Activated CD8-positive, alpha-beta T cell treated with anti-CD3 and anti-CD28 coated beads for 36 hours (primary cell): ENCODE measurements at regions not wholly inside any gene's neighbourhood (a gene's known extent, or its start where the extent isn't known, plus 50 kb on each side); places are given as distances from the start of the nearest gene placed in this dataset.

Source experiments
- ATAC-seq: fragments of 200-7000 bp; cut with Tn5 transposase; one replicate; pipeline ENCODE4 v1.10.0; 2021; ENCODE audit warnings: mild to moderate bottlenecking, moderate library complexity
- CTCF ChIA-PET: fragments of 350-600 bp; sonication (Branson Sonifier 250); formaldehyde crosslinking; loops from one replicate; lab custom pipeline; 2021; ENCODE audit warnings: antibody characterized with exemption; lab: Charles Lee
- POLR2A ChIA-PET: fragments of 350-600 bp; sonication (Branson Sonifier 250); formaldehyde crosslinking; loops from one replicate; lab custom pipeline; 2021; ENCODE audit warnings: antibody characterized with exemption; lab: Charles Lee
- DNase-seq: peaks from one replicate; pipeline ENCODE4 v3.0.0-alpha.2; 2020
- H3K27ac Mint-ChIP-seq: one replicate; pipeline ENCODE4 v1.8.0; 2021; ENCODE audit warnings: mild to moderate bottlenecking, mixed read lengths
- H3K27me3 Mint-ChIP-seq: one replicate; pipeline ENCODE4 v1.8.0; 2021; ENCODE audit warnings: mixed read lengths
- H3K36me3 Mint-ChIP-seq: one replicate; pipeline ENCODE4 v1.8.0; 2021; ENCODE audit warnings: low read depth, mixed read lengths
- H3K4me1 Mint-ChIP-seq: one replicate; pipeline ENCODE4 v1.8.0; 2021; ENCODE audit warnings: low read depth, mixed read lengths
- H3K4me3 Mint-ChIP-seq: one replicate; pipeline ENCODE4 v1.8.0; 2021; ENCODE audit warnings: mild to moderate bottlenecking, moderate library complexity, mixed read lengths
- H3K9me3 Mint-ChIP-seq: one replicate; pipeline ENCODE4 v1.8.0; 2021; ENCODE audit warnings: mixed read lengths
- CTCF ChIP-seq: fragments of 200-600 bp; IDR thresholded peaks from one replicate; pipeline ENCODE4 v1.8.0; 2022; ENCODE audit warnings: antibody characterized with exemption, mild to moderate bottlenecking
- intact Hi-C: fragments of 100-400 bp; cut with micrococcal nuclease; formaldehyde crosslinking; loops from one replicate; pipeline ENCODE4 v1.10.0; 2022

DNA sequence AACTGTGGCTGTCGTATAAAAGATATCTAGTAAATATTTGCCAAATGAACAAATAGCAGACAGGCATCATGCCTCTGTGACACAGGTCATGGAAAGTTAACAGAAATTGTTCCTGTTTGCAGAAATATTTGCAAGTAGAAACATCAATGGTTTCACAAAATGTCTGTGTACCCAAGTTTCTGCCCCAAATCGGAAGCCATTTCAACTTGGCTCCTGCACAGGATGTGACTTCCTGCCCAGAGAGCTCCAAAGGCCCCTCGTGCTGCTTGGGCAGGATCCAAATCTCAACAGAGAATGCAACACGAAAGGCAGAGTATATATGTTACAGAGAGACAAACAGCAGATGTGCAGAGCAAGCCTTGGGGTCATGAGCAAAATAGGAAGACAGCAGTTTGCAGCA lies 95.5 kb upstream of the SERP2 start:
- Mint-ChIP-seq H3K9me3 (no peaks in the 10 kb centered on the region), H3K36me3 (no peaks in the 10 kb centered on the region), H3K27me3 (peaks cover 4% of the 10 kb centered on the region), H3K4me1 (peaks cover 42% of the 10 kb centered on the region), H3K27ac (no peak overlapping the region), H3K4me3 (no peak overlapping the region)
- intact Hi-C loops, result no loop called here
- ChIA-PET POLR2A (no interaction called here), CTCF (no interaction called here)
- DNase-seq (no peak), ATAC-seq (no peak)
- TF ChIP-seq CTCF, result no peak

DNA sequence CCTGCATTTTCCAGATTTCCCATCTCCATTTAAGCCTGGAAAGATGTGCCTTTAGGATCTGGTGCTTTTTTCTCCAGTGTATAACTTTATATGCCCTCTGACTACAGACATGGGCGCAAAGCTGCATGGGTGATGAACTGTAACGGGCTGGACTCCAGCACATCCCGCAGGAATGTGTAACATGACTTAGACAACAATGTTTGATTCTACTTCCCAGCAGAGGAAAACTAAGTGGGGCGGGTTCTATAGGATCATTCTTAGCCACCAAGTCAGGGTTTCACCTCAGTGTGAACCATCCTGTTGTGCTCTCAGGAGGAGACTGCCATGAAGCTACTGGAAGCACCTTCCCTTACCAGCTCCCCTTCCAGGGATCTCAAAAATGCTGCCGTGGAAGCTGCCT lies 93.2 kb upstream of the SERP2 start:
- intact Hi-C loops, result no loop called here
- Mint-ChIP-seq H3K36me3 (no peaks in the 10 kb centered on the region), H3K4me3 (no peak overlapping the region), H3K27me3 (peaks cover 8% of the 10 kb centered on the region), H3K9me3 (no peaks in the 10 kb centered on the region), H3K27ac (no peak overlapping the region), H3K4me1 (peaks cover 22% of the 10 kb centered on the region)
- ATAC-seq (no peak), DNase-seq (no peak)
- TF ChIP-seq CTCF, result no peak
- POLR2A ChIA-PET, result no interaction called here
- CTCF ChIA-PET, result interaction anchor here (1.5 kb wide), 1 partner anchor 13 kb away, joined by 3 read pairs; no protein-coding TSS in a partner anchor

DNA sequence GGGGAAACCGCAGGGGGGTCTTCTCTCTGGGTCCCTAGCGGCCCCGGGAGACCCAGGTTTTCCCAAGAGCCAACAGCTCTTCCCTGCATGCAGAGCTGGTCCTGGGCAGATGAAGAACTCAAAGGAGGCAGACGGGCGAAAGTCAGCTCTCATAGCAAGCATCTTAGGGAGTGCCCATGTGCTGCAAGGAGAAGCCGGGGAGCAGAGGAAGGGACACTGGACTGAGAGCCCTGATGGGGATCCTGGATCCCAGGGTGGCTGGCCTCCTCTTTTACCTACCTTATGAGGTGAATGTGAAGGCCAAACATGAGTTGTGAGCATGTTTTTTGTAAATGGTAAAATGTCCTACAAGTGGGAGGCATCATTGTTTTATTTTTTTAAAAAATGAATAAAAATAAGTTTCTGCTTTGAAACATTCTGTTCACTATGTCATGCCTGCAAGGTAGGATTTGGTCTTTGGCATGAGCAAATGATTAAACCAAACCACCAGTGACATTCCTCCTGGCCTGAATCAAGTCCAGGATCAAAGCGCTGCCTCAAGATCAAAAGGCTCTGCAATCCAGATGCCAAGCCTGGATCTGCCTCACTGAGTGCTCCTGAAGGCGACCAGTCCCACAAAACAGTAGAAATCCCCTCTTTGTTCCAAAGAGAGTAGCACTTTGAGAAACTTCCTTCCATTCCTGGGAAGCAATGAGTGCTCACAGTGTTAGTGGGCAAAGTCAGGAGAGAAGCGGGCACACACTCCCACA lies 92.2 kb upstream of the SERP2 start:
- POLR2A ChIA-PET, result no interaction called here
- TF ChIP-seq CTCF, result no peak

GRCh38 chr13:44283600-44283999 lies 90.0 kb upstream of the SERP2 start:
- TF ChIP-seq CTCF, result no peak
- no peak overlapping the region for H3K27ac Mint-ChIP-seq

More for the DNA sequence above, 92.2 kb upstream of the SERP2 start:
- no peak overlapping the region for H3K27ac Mint-ChIP-seq
- no peaks in the 10 kb centered on the region for H3K36me3 Mint-ChIP-seq
- CTCF ChIA-PET, result interaction anchor here (1.5 kb wide), 1 partner anchor 12 kb away, joined by 3 read pairs; no protein-coding TSS in a partner anchor
- DNase-seq (no peak), ATAC-seq (no peak)
- H3K4me1 Mint-ChIP-seq, result peaks cover 16% of the 10 kb centered on the region
- no peak overlapping the region for H3K4me3 Mint-ChIP-seq
- intact Hi-C loops, result no loop called here
- H3K9me3 Mint-ChIP-seq, result no peaks in the 10 kb centered on the region
- peaks cover 12% of the 10 kb centered on the region for H3K27me3 Mint-ChIP-seq

DNA sequence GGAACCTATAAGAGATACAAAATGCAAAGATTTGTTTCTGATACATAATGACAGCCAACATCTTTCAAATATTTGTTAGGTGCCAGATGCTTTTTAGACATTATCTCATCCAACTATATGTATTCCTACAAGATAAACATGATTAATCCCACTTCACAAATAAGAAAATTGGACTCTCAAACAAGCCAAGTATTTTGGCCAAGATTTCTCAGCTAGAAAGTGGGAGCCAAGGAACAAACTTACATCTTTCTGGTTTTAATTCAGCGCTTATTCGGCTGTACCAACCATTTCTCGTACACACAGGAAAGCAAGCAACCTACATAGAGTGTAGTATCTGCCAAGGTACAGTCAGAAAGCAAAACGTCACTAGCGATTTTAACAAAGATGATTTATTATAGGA lies 85.7 kb upstream of the SERP2 start:
- CTCF ChIA-PET, result no interaction called here
- no peak overlapping the region for H3K4me3 Mint-ChIP-seq
- POLR2A ChIA-PET, result no interaction called here
- peaks cover 2% of the 10 kb centered on the region for H3K4me1 Mint-ChIP-seq
- ATAC-seq (no peak), DNase-seq (no peak)
- H3K9me3 Mint-ChIP-seq, result peaks cover 2% of the 10 kb centered on the region
- H3K36me3 Mint-ChIP-seq, result no peaks in the 10 kb centered on the region
- no peak for TF ChIP-seq CTCF
- intact Hi-C loops, result no loop called here
- peaks cover 17% of the 10 kb centered on the region for H3K27me3 Mint-ChIP-seq
- H3K27ac Mint-ChIP-seq, result no peak overlapping the region

More at GRCh38 chr13:44283600-44283999, 90.0 kb upstream of the SERP2 start:
- H3K27me3 Mint-ChIP-seq, result peaks cover 12% of the 10 kb centered on the region
- no peaks in the 10 kb centered on the region for H3K9me3 Mint-ChIP-seq
- H3K4me3 Mint-ChIP-seq, result no peak overlapping the region
- DNase-seq (no peak), ATAC-seq (no peak)
- intact Hi-C loops, result no loop called here
- ChIA-PET CTCF (no interaction called here), POLR2A (no interaction called here)
- no peaks in the 10 kb centered on the region for H3K36me3 Mint-ChIP-seq
- peaks cover 5% of the 10 kb centered on the region for H3K4me1 Mint-ChIP-seq
